GM11168 (cell line): ENCODE measurements at regions not wholly inside any gene's neighbourhood (a gene's known extent, or its start where the extent isn't known, plus 50 kb on each side); places are given as distances from the start of the nearest gene placed in this dataset.
"Not testable (repeated sequence)": the region's sequence is repeated elsewhere in the genome, so short reads cannot be mapped to it uniquely, and the experiment has no call there.

Source experiments
- in situ Hi-C: fragments of 300-500 bp; cut with MboI; formaldehyde crosslinking; loops from one replicate; pipeline ENCODE4 v1.12.0; 2022; ENCODE audit warnings: low sequenced_read_pairs; ENCODE audit not compliant: unreplicated experiment

DNA sequence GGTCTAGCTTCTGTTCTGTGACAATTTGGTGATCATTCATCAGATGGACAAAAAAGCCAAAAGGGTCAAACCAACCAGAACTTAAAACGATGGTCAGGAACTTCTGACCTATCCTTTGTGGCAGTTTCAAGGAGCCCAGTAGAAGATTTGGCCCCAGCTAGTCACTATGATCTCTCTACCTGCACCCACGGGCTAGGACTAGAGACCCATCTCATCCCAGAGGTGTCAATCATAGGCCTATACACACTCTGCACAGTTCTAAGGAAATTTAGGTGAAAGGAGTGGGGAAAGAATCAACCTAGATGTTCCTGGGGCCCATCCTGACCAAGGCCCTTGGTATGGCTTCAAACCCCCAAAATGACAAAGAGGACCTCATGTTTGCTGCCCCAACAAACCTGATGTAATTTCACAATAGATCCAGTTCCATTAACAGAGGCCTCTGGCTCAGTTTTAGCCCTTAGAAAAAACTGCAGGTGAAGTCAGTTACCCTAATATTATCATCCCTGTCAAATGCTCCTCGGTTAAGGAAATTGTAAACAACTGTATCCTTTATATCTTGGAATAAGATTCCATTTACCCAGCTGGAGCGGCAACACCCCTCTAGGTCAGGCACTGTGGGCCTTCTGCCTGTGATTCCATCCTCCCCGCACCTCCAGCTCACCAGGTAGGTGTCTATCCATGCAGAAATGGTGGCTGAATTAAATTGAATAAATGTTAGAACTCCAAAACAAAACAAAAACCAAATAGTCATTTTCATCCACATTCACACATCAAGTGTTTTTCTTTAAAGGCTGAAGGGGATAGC, 138.7 kb downstream of the ENC1 start:
- in situ Hi-C loops = no loop called here

DNA sequence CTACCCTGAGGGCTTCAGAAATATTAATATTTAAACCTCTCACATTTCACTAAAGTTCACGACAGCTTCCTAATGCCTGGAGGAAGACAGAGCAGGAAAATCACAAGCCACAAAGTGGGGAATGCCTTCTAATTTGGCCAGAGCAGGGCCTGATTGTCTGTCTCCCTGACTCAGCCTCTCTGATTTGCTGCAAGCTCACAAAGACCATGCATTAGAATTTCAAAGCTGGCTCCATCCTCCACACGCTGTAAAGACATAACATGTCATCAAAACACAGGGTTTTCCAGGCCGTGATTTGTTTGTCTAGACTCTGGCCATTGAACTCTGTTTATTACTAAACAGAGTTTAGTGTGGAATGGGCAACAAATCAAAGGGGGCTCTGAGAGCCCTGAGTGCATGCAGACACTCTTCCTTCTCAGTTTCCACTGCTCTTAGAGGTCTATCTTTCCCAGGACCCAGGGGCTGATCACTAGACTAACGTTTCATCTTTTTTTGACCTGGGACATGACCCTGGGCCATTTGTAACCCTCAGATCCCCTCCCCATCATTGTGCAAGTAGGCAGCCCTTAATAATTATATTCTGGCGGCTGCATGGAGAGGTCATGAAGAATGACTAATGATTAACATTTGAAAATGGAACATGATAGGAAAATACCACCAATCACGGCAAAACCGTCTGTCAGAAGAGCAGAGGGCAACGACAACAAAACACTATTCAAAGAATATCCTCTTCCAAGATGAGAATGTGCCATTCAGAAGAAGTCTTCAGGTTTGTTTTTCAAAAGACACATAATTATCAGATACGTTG, 140.2 kb downstream of the ENC1 start:
- in situ Hi-C loops = no loop called here

DNA sequence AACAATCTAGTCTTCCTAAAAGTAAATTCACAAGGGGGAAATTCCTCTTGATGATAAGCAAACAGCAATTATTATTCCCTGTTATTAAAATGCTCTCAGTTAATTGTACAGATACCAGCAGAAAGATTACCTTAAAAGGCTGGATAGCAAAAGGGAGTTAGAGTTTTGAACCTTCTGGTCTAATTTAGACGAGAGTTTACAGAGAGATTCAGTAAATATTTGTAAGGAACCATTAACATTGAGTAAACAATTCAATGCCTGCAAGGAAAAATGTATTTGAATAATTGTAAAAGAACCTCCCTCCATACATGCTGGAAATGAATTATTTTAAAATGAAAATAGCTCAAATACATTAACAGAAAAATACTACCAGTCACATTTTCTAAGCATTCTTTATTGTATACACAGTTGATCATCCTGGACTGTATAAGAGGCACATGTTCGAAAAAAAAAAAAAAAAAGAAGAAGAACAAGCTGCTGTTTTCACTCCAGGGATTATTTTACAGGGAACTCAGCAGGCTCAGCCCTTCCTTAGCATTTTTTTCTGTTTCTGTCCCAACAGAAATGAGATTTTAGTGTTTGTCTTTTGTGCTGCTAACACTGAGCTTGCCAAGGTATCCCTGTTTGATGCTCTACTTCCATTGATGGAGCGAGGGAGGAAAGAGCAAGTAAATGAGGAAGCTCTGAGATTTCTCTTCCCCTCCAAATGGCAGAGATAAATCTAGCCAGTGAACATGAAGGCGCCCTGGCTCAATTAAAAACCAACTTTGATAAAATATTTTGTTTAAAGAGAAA, 141.1 kb downstream of the ENC1 start:
- in situ Hi-C loops = no loop called here

DNA sequence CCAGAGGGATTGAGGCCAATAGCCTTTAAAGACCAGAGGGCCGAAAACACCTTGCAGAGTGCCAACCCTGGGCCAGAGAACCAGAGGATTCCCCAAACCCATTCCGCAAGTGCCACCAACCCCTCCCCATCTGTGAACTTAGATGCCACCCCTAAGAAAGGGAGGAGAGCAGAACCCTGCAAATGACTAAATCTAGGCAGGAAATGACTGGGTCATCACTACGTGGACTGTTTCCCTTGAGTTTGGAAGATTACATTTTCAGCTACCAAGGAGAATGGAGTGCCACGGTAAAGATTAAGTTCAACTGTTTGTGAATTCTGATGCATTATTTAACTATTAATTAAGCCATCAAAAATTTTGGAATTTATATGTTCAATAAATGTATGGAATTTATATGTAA, 142.8 kb downstream of the ENC1 start:
- in situ Hi-C loops = no loop called here

- in situ Hi-C loops = no loop called here
Measured at GRCh38 chr5:74493411-74493810, 147.1 kb downstream of the ENC1 start.

- in situ Hi-C loops = no loop called here
Measured at GRCh38 chr5:74492230-74492629, 148.3 kb downstream of the ENC1 start.

DNA sequence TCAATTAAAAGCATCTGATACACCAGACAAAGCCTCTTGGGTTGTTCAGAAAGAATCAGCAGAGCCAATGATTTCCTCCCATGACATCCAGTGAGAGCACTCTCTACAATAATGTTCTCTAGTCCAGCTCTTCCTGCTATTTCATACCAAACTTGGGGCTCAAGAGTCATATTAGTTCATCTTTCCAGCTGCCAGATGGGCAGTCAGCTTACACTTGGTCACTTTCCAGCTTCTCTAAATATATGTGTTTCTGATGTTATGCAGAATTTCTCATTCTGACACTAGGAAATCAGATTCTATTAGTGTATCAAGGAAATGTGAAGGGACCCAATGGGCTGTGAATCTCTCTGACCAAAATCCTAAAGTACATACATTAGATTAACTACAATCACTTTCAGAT, 148.9 kb downstream of the ENC1 start:
- in situ Hi-C loops = no loop called here

DNA sequence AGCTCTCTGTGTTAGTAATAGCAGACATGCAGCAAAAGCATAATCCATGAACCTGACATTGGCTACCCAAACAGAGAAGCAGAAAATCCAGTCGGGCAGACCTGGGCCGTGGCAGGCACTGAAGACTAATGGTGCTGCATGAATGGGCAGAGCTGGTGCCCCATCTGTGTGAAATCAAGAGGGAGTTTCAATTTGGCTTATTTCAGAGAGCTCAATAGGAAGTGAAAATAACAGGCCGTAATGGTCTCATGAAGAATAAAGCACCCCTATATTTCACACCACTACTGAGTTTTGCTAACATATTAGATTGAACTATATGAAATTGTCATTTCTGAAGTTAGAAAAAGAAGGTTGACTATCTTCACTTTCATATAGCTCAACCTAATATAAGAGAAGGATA, 149.7 kb downstream of the ENC1 start:
- in situ Hi-C loops = no loop called here

GRCh38 chr5:74482990-74483389, 157.5 kb downstream of the ENC1 start:
- in situ Hi-C loops = no loop called here

DNA sequence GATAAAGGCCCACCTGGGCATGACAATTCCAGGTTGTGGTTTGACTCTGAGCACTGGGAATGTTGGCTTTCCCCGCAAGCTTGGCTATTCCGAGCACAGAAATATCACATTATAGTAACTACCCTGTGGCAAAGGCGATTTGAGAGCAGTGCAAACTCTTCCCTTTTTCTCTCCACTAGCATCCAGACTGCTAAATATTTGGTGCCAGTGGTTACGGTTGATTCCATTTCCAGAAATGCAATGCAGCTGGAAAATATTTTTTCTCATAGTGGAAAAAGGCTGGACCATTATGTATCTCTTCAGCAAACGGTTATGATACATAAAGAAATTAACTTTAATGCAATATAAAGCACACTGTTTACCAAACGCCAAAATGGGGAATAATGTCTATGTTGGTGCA, 158.0 kb downstream of the ENC1 start:
- in situ Hi-C loops = no loop called here

- in situ Hi-C loops = not testable (repeated sequence)
Measured at GRCh38 chr5:74481357-74481756, 159.2 kb downstream of the ENC1 start.

DNA sequence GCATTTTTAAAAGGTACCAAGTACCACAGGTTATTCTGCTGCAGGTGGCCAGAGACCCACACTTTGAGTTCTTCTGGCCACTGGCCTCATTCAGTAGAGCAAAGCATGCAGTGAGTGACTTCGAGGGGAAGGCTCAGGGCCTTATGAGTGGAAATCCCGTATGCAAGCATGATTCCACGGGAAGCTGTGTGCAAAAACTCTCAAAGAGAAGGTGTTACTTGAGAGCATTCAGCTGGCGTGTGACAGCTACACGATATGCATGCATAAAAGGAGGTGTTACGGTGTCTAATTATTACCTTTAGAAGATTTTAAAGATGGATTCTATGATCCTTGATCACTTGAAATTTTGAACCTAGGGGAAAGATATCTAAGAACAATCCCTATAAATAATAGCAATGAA, 160.3 kb downstream of the ENC1 start:
- in situ Hi-C loops = no loop called here

DNA sequence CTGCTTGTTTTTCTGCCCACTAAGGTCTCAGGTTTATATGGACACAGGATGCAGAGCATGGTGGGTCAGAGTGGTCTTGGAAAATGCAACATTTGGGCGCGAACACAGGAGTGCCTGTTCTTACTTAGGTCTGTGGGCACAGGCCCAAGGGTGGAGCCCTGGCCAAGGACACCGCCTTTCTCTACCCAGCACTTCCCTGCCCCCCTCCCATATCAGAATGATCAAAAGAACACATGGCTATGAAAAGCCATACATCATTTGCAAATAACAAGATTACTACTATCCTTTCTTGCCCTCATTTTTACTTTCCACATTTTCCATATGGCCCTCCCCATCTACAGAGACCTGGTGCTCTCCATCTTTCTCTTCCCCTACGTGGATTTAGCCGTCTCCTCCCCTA, 162.2 kb downstream of the ENC1 start:
- in situ Hi-C loops = loop anchor here (10.0 kb wide), 1 partner anchor 156 kb away; no protein-coding TSS in a partner anchor

DNA sequence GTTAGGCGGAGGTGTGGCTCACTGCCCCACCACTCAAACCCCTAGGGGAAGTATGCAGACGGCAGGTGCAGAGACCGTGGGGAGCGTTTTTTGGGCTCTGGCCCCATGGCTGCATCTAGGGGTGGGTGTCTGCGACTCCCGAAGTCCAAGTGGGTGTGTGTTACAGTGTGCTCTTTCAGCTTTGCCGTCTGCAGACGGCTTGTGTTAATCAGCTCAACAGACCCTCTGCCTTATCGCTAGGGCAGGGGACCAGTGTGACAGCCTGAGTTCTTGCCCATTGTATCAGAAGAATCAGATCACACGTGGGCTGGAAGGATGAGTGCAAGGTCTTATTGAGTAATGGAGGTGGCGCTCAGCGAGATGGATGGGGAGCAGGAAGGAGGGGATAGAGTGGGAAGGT, 162.8 kb downstream of the ENC1 start:
- in situ Hi-C loops = loop anchor here (10.0 kb wide), 1 partner anchor 157 kb away; no protein-coding TSS in a partner anchor

- in situ Hi-C loops = loop anchor here (10.0 kb wide), 1 partner anchor 158 kb away; no protein-coding TSS in a partner anchor
Measured at GRCh38 chr5:74476819-74477453, 163.6 kb downstream of the ENC1 start.

- in situ Hi-C loops = loop anchor here (10.0 kb wide), 1 partner anchor 159 kb away; no protein-coding TSS in a partner anchor
Measured at GRCh38 chr5:74476046-74476818, 164.3 kb downstream of the ENC1 start.

DNA sequence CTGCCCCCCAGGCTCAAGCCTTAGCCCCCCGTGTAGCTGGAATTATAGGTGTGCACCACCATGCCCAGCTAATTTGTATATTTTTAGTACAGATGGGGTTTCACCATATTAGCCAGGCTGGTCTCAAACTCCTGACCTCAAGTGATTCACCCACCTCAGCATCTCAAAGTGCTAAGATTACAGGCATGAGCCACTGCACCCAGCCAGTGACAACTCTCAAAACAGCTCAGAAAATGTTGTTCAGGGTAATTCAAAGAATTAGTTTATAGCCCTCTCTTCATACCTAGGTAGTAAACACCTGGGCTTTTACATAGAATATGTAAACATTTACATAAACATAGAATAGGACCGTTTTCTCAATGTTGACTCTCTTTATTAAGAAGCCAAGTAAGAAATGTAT, 168.7 kb downstream of the ENC1 start:
- in situ Hi-C loops = loop anchor here (10.0 kb wide), 1 partner anchor 163 kb away; no protein-coding TSS in a partner anchor

GRCh38 chr5:74469234-74469994, 171.1 kb downstream of the ENC1 start:
- in situ Hi-C loops = no loop called here

GRCh38 chr5:74468421-74468820, 172.1 kb downstream of the ENC1 start:
- in situ Hi-C loops = no loop called here
